Tibial nerve (tissue), 4 donors: ENCODE measurements at regions not wholly inside any gene's neighbourhood (a gene's known extent, or its start where the extent isn't known, plus 50 kb on each side); places are given as distances from the start of the nearest gene placed in this dataset.
"Not testable (repeated sequence)": the region's sequence is repeated elsewhere in the genome, so short reads cannot be mapped to it uniquely, and the experiment has no call there.

Experiments
- CTCF ChIP-seq, 5 experiments: fragments of 200-600 bp in 3 of 5; fragments of 450-650 bp in 2 of 5; sonication (generic) in 3 of 5; IDR thresholded peaks; one replicate each; pipeline ENCODE4 v1.5.1; 2016 to 2019; ENCODE audit warnings: antibody characterized with exemption in 5 of 5, mild to moderate bottlenecking in 3 of 5, moderate library complexity in 2 of 5
- EP300 ChIP-seq, 2 donors: sonication (generic); formaldehyde crosslinking; IDR thresholded peaks; one replicate each; pipeline ENCODE4 v1.6.1; 2017; ENCODE audit warnings: antibody characterized with exemption in 2 of 2, mild to moderate bottlenecking in 1 of 2
- POLR2A ChIP-seq, 2 donors: fragments of 450-650 bp; IDR thresholded peaks; one replicate each; pipeline ENCODE4 v1.6.1; 2017; ENCODE audit warnings: antibody characterized with exemption in 2 of 2, mild to moderate bottlenecking in 2 of 2, moderate library complexity in 2 of 2

- not testable (repeated sequence) for TF ChIP-seq CTCF, POLR2A, EP300 (IDR thresholded peaks at IDR 0.05)
Observed at GRCh38 chr9:62915168-62915567, 1725.3 kb downstream of the SPATA31A7 start.
